T-helper 2 cell treated with Interferon-gamma antibody and Interleukin-4, amounts not matched to agents 100 ng/mL and 5 ng/mL, for 36 hours (primary cell): ENCODE measurements at regions not wholly inside any gene's neighbourhood (a gene's known extent, or its start where the extent isn't known, plus 50 kb on each side); places are given as distances from the start of the nearest gene placed in this dataset.

Experiments
- intact Hi-C: fragments of 100-400 bp; cut with micrococcal nuclease; formaldehyde crosslinking; loops from one replicate; pipeline ENCODE4 v1.15.1; 2023

- intact Hi-C loops = no loop called here
These were observed 1046.5 kb upstream of the ARRDC3 start for GRCh38 chr5:92429646-92430045.

DNA sequence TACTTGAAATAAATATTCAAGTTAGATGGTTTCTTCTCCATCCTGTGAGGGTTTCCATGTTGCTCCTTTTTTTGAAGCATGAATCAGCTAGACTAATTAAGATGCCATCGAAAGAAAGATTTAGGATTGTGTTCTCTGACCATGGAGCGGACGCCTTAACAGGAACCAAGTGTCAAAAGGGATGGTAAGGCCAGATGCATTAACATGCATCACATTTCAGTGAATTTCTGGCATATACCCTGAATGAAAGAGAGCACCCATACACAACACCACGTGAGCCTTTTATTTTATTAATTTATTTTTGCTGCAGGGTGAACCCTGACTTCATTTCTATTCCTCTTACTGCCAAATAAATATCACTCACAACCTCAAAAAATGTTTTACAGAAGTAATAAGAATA is 1045.3 kb upstream of the ARRDC3 start:
- intact Hi-C loops = no loop called here

- intact Hi-C loops = no loop called here
These were observed 1041.8 kb upstream of the ARRDC3 start for GRCh38 chr5:92424785-92425426.

DNA sequence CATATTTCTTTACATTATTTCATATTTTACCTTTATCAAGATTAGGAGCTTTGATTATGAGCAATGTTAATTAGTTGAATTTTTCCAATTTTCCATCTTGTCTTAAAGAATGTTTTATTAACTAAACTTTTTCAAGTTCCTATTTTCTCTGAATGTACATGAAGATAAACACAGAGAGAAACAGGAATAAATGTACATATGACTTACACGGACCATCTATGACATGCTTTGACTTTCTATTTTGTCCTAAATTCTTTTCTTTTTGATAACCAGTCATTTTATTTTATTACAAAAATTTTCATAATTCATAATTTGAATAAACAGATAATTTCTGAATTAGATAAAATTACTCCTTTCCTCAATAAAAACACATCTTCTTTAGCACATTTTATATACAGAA is 1038.8 kb upstream of the ARRDC3 start:
- intact Hi-C loops = no loop called here

DNA sequence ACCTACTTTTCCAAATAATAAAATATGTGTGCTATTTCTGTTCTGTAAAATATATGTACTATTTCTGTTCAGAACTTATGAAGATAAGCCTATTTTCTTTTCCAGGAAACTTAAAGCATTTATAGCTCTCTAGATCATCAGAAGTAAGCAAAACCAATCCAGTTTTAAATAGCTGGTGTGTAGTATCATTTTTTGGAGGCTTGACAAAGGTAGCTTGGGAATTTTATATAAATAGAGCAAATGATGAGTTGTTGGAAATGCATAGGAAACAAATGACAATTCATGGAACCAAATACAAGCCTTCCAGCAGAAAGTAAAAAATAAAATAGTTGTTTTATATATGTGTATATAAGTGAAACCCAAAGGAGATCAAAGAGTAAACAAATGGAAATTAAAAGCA is 1038.1 kb upstream of the ARRDC3 start:
- intact Hi-C loops = no loop called here

- intact Hi-C loops = no loop called here
These were observed 1036.1 kb upstream of the ARRDC3 start for GRCh38 chr5:92419261-92419660.

DNA sequence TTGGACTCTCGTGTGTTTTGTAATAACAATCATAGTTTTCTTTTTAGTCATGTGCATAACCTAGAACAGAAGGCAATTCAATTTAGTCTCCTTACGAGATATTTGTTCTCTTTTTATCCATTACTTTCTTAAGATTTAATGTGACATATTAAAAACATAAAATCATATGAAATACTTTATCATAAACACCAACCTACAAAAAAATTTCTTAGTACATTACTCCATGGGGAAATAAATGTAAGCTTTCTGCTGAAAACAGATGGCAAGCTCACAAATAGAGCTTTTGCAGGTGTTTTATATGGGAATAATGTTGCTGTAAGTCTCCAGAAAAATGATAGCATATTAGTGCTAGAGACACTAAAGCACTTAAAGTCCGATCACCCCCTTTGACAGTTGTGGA is 1035.2 kb upstream of the ARRDC3 start:
- intact Hi-C loops = no loop called here

- intact Hi-C loops = no loop called here
These were observed 1026.0 kb upstream of the ARRDC3 start for GRCh38 chr5:92409134-92409533.

GRCh38 chr5:92402956-92403702 is 1020.0 kb upstream of the ARRDC3 start:
- intact Hi-C loops = no loop called here

- intact Hi-C loops = no loop called here
These were observed 1018.9 kb upstream of the ARRDC3 start for GRCh38 chr5:92402045-92402444.

DNA sequence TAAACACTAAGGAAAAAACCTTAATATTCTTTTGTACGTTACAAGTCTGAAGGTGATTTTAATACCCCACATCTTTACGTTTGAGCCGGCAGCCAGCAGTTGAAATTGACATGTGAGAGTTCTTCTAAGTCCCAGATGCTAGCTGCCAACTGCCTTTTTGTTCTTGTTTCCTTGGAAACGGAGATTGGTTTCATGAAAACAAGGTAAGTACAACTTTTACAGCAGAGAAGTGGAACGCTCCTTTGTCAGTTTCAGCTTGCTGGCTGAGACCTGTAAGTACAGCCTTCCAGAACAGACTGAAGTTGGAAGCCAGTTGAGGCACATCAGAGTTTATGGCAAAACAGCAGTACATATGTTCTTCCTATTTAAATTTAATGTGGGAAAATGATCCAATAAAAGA is 1018.4 kb upstream of the ARRDC3 start:
- intact Hi-C loops = no loop called here

DNA sequence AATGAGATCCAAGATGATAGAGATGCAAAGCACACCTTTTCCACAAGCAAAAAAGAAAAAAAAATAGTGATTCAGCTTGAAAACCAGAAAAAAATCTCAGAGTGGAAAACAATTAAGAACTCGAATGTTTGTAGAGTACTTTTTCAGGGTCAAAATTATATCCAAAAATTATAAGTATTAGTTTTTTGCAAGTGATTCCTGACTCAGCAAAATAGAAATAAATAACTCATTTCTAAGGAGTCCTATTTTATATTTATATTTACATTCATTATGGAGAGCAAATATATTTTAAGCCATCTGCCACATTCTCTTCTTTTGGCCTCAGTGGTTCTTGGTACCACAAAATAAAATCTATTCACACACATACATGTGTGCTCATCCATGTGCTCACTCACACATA is 1011.8 kb upstream of the ARRDC3 start:
- intact Hi-C loops = no loop called here

DNA sequence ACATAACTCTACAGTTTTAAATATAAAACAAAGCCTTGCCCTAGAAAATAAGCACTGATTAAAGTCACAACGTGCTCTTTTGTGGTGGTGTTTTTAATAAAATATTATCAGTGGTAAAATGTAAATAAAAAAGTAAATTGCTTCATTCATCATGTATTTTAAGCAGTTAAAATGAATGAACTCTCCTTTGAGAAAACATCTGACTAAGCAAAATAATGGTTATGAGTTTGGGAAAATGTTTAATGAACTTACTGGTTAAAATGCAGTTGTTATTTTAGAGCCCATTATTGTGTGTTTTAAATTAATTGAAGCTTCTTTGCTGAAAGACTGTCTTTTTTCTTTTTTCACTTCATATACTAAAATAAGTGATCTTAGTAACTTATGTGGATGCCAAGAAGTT is 1007.5 kb upstream of the ARRDC3 start:
- intact Hi-C loops = no loop called here

GRCh38 chr5:92380069-92380770 is 997.1 kb upstream of the ARRDC3 start:
- intact Hi-C loops = no loop called here

GRCh38 chr5:92378966-92379611 is 996.0 kb upstream of the ARRDC3 start:
- intact Hi-C loops = no loop called here

GRCh38 chr5:92374859-92375258 is 991.7 kb upstream of the ARRDC3 start:
- intact Hi-C loops = no loop called here

DNA sequence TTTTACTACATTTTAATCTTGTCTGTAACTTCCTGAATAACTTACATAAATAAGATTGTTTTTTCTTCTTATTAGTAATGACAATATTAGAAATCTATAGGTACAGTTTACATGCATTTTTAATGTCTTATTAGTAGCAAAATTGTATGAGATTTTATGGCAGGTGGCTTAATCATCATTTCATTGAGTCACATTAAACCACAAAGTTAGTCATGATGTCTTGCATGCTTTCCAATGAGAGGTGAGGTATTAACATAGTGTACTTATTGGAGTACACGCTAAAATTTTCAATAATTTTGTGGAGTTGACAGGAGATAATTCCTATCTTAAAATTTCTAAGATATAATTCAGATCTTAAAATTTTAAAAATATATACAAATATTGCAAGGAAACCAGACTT is 989.6 kb upstream of the ARRDC3 start:
- intact Hi-C loops = no loop called here

DNA sequence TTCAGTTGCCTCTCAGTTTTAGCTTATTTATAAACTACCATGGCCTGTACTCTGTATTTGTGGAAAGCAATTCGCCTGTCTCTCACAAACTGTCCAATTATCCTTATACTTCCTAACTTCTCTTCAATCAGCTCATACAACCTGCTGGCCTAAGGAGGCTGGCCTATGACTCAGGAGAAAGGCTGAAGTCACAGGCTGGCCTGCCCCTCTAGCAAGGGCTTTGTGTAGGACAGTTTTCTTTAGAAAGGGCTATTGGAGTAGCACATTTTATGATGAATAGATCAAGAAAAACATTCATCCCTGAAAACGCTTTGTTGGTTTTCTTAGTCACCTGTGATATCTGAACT is 988.7 kb upstream of the ARRDC3 start:
- intact Hi-C loops = no loop called here

DNA sequence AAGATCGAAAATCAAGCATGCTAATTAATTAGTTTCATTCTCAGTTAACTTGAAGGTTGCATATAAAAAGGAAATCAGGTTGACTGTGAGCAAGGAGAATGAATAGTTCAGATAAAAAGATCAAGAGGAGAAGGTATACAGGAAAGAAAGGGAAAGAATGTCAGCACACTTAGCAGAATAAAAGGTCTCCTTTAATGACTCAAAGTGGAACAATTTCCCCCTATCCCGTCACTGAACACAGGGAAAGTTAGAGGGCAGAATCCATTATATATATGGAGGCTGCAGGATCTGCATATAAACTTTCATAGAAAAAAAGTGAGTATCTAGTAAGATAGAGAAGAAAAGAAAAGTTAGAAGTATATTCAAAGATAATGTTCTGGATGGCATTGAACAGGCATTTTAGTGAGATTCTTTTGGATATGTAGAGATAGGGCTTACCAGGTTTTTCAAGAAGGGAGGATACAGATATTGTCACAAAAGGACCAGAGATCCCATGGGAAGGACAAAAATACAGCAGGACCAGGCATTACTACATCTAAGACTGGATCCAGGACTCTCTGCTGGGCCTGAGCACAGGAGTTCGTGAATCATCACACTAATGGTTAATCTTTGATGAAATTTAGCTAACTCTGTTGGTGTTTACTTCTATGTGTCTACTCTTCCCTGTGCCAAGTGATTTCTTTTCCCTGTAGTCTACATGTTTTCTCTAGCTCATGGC is 988.2 kb upstream of the ARRDC3 start:
- intact Hi-C loops = no loop called here

- intact Hi-C loops = no loop called here
These were observed 986.9 kb upstream of the ARRDC3 start for GRCh38 chr5:92370032-92370431.

DNA sequence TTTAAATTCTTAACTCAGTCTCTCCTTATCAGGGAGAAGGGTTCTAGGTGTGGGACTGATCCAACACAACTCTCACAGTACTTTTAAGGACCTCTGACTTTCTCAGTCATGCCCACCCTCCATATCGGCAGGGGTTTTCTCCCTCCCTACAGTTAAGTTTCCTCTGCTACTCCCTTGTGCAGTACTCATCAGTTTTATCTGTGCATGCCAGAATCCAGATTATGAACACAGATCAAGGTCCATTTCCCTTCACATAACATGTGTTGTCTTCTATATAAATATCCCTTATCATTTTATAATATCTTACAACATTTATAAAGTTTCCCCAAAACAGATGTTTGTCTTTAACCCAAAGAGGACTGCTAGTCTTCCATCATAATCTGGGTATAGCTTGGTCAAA is 986.5 kb upstream of the ARRDC3 start:
- intact Hi-C loops = no loop called here
